Endothelial cell of umbilical vein (primary cell): ENCODE measurements at regions not wholly inside any gene's neighbourhood (a gene's known extent, or its start where the extent isn't known, plus 50 kb on each side); places are given as distances from the start of the nearest gene placed in this dataset.

Experiments
- BruUV-seq: library from RNA; stranded (reverse); fragments of 400-500 nt; replicated peaks from 2 replicates; lab custom pipeline; 2021; lab: Mats Ljungman, UMichigan
- CTCF ChIA-PET: fragments of 300-600, 350-600 bp; sonication (Branson Sonifier 250); formaldehyde crosslinking; loops from one replicate; lab custom pipeline; 2021; ENCODE audit warnings: antibody characterized with exemption, inconsistent platforms; lab: Charles Lee
- POLR2A ChIA-PET: fragments of 300-600, 350-600 bp; sonication (Branson Sonifier 250); formaldehyde crosslinking; loops from one replicate; lab custom pipeline; 2021; ENCODE audit warnings: antibody characterized with exemption, inconsistent platforms; lab: Charles Lee
- DNase-seq: peaks from one replicate; pipeline ENCODE4 v3.0.0-alpha.2; 2011; ENCODE audit warnings: low read depth, low spot score
- FAIRE-seq: peaks from 2 replicates; lab custom pipeline; 2011; peaks lifted over from hg19 to GRCh38; lab: Jason Lieb, UNC
- H2AFZ ChIP-seq: 2 replicates; pipeline ENCODE4 v1.6.0; 2012; ENCODE audit warnings: low read depth, low read length, control low read depth, inconsistent platforms
- H3K27ac ChIP-seq: 2 replicates; pipeline ENCODE4 v1.5.1; 2011; ENCODE audit warnings: low read depth, mild to moderate bottlenecking, control low read depth, low read length, moderate library complexity; ENCODE audit not compliant: insufficient read depth
- H3K27me3 ChIP-seq, 2 experiments: 2 replicates each; pipeline versions ENCODE4 v1.6.0 to v1.6.1; 2011; ENCODE audit warnings: low read length in 2 of 2, mixed read lengths in 1 of 2; ENCODE audit not compliant: control insufficient read depth in 2 of 2, insufficient read depth in 2 of 2
- H3K36me3 ChIP-seq, 2 experiments: 2 replicates in 1 of 2; 3 replicates in 1 of 2; pipeline ENCODE4 v1.5.1; 2011; ENCODE audit warnings: low read length in 2 of 2, mild to moderate bottlenecking in 1 of 2, moderate library complexity in 1 of 2; ENCODE audit not compliant: control insufficient read depth in 2 of 2, insufficient read depth in 2 of 2; ENCODE audit errors: extremely low read depth in 1 of 2
- H3K4me1 ChIP-seq: 3 replicates; pipeline ENCODE4 v1.5.1; 2011; ENCODE audit warnings: mild to moderate bottlenecking, low read length; ENCODE audit not compliant: control insufficient read depth, insufficient read depth; ENCODE audit errors: extremely low read depth
- H3K4me2 ChIP-seq: 2 replicates; pipeline ENCODE4 v1.6.1; 2011; ENCODE audit warnings: low read length, control low read depth, mixed read lengths; ENCODE audit not compliant: insufficient read depth
- H3K4me3 ChIP-seq, 3 experiments: fragments of 200-600 bp in 1 of 3; sonication (generic), shearing (Covaris generic) in 1 of 3; replicated peaks in 1 of 3; 2 replicates each; pipeline ENCODE4 v1.5.1; 2011 to 2016; ENCODE audit warnings: control low read depth in 3 of 3, low read length in 3 of 3, mild to moderate bottlenecking in 2 of 3, inconsistent platforms in 1 of 3, low read depth in 1 of 3, moderate library complexity in 1 of 3; ENCODE audit not compliant: insufficient read depth in 1 of 3
- H3K79me2 ChIP-seq: 2 replicates; pipeline ENCODE4 v1.6.0; 2012; ENCODE audit warnings: low read length, inconsistent platforms; ENCODE audit not compliant: control insufficient read depth, insufficient read depth
- H3K9ac ChIP-seq: replicated peaks from 2 replicates; pipeline ENCODE3; 2011; ENCODE audit warnings: low read length, control low read depth; ENCODE audit not compliant: insufficient read depth; ENCODE audit errors: extremely low read depth
- H3K9me1 ChIP-seq: replicated peaks from 3 replicates; pipeline ENCODE4 v1.6.0; 2011; ENCODE audit warnings: mild to moderate bottlenecking, low read length; ENCODE audit not compliant: control insufficient read depth, insufficient read depth; ENCODE audit errors: extremely low read depth
- H3K9me3 ChIP-seq: replicated peaks from 2 replicates; pipeline ENCODE4 v1.5.1; 2012; ENCODE audit warnings: low read length, inconsistent platforms; ENCODE audit not compliant: control insufficient read depth, insufficient read depth
- H4K20me1 ChIP-seq: replicated peaks from 2 replicates; pipeline ENCODE3; 2011; ENCODE audit warnings: mild to moderate bottlenecking, low read length; ENCODE audit not compliant: control insufficient read depth, insufficient read depth; ENCODE audit errors: extremely low read depth
- CTCF ChIP-seq, 2 donors: IDR thresholded peaks; 1 replicate in 1 of 2; 2 replicates in 1 of 2; pipeline ENCODE4 v1.5.1; 2011; ENCODE audit warnings: low read length in 2 of 2, mild to moderate bottlenecking in 2 of 2, moderate library complexity in 2 of 2, control low read depth in 1 of 2, inconsistent platforms in 1 of 2, low read depth in 1 of 2; ENCODE audit not compliant: insufficient read depth in 1 of 2; ENCODE audit errors: extremely low read depth in 1 of 2
- EZH2 ChIP-seq: IDR thresholded peaks from 2 replicates; pipeline ENCODE4 v1.6.1; 2012; ENCODE audit warnings: borderline replicate concordance, low read depth, mild to moderate bottlenecking, moderate library complexity, low read length, inconsistent platforms; ENCODE audit not compliant: severe bottlenecking
- FOS ChIP-seq: IDR thresholded peaks from 2 replicates; pipeline ENCODE4 v1.6.1; 2011; ENCODE audit warnings: mild to moderate bottlenecking, low read length, moderate library complexity, borderline replicate concordance; ENCODE audit not compliant: insufficient read depth
- GATA2 ChIP-seq: IDR thresholded peaks from 2 replicates; pipeline ENCODE4 v1.7.0; 2011; ENCODE audit warnings: low read depth, mild to moderate bottlenecking, moderate library complexity, mixed read lengths, low read length; ENCODE audit not compliant: insufficient read length, insufficient read depth
- JUN ChIP-seq: IDR thresholded peaks from 2 replicates; pipeline ENCODE4 v1.6.1; 2011; ENCODE audit warnings: borderline replicate concordance, low read depth; ENCODE audit not compliant: insufficient read length, insufficient read depth
- MAX ChIP-seq: IDR thresholded peaks from 2 replicates; pipeline ENCODE4 v1.6.1; 2011; ENCODE audit not compliant: insufficient read depth, insufficient read length
- MYC ChIP-seq: IDR thresholded peaks from one replicate; pipeline ENCODE4 v1.6.1; 2011; ENCODE audit warnings: mild to moderate bottlenecking, low read depth, low read length
- POLR2A ChIP-seq: IDR thresholded peaks from 2 replicates; pipeline ENCODE4 v1.6.1; 2012; ENCODE audit warnings: low read depth, mild to moderate bottlenecking, control low read depth, low read length
- POLR2AphosphoS5 ChIP-seq: IDR thresholded peaks from 2 replicates; pipeline ENCODE4 v1.6.1; 2012; ENCODE audit warnings: low read depth, mild to moderate bottlenecking, control low read depth, low read length, moderate library complexity; ENCODE audit not compliant: insufficient read depth
- dilution Hi-C: fragments of 300-500 bp; cut with MboI; formaldehyde crosslinking; loops from one replicate; pipeline ENCODE4 v1.15.0; 2019; ENCODE audit warnings: low sequenced_read_pairs; ENCODE audit not compliant: extremely low pct_ligation_motif_present
- intact Hi-C: fragments of 100-400 bp; cut with micrococcal nuclease; formaldehyde crosslinking; loops from one replicate; pipeline ENCODE4 v1.10.0; 2022

- Histone ChIP-seq H4K20me1 (no peaks in the 10 kb centered on the region), H3K9me3 (peaks cover 3% of the 10 kb centered on the region), H3K36me3 (no peaks in the 10 kb centered on the region), H3K4me1 (no peaks in the 10 kb centered on the region), H3K9me1 (no peaks in the 10 kb centered on the region), H3K27me3 (no peaks in the 10 kb centered on the region), H3K9ac (no peak overlapping the region), H3K27ac (no peak overlapping the region), H3K4me3 (no peak overlapping the region), H3K4me2 (no peak overlapping the region), H2AFZ (no peak overlapping the region), H3K79me2 (no peaks in the 10 kb centered on the region)
- TF ChIP-seq MYC, result no peak
- TF ChIP-seq MAX, result no peak
- TF ChIP-seq FOS, result no peak
- TF ChIP-seq GATA2, result no peak
- TF ChIP-seq POLR2AphosphoS5, result no peak
- no peak for TF ChIP-seq EZH2
- no peak for TF ChIP-seq CTCF (IDR thresholded peaks at IDR 0.05; ENCODE audit: extremely low read depth in 1 of 2, insufficient read depth in 1 of 2, low read depth in 1 of 2, low read length in 2 of 2)
- TF ChIP-seq POLR2A, result no peak
- TF ChIP-seq JUN, result no peak
- BruUV-seq, result no TSS peak
- DNase-seq (no peak), FAIRE-seq (no peak)
- ChIA-PET POLR2A (no interaction called here), CTCF (no interaction called here)
- intact Hi-C loops (no loop called here), dilution Hi-C loops (no loop called here)
Measured at GRCh38 chr22:48154169-48154942, 1391.9 kb downstream of the TBC1D22A start.
